ENCODE measurements at regions not wholly inside any gene's neighbourhood (a gene's known extent, or its start where the extent isn't known, plus 50 kb on each side); places are given as distances from the start of the nearest gene placed in this dataset.

DNA sequence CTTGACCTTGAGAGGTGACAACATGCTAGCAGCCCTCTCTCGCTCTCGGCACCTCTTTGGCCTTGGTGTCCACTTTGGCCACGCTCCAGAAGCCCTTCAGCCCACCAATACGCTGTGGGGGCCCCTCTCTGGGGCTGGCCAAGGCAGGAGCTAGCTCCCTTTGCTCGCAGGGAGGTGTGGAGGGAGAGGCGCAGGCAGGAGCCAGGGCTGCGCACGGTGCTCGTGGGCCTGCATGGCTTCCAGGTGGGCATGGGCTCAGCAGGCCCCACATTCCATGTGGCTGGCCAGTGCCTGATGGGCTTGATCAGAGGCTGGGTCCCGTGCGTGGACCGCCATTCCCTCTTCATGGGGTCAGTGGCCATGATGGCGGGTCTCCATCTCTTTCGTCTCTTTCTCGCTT is 1237.0 kb upstream of the USP15 start:
- TF ChIP-seq, protein P1, sequence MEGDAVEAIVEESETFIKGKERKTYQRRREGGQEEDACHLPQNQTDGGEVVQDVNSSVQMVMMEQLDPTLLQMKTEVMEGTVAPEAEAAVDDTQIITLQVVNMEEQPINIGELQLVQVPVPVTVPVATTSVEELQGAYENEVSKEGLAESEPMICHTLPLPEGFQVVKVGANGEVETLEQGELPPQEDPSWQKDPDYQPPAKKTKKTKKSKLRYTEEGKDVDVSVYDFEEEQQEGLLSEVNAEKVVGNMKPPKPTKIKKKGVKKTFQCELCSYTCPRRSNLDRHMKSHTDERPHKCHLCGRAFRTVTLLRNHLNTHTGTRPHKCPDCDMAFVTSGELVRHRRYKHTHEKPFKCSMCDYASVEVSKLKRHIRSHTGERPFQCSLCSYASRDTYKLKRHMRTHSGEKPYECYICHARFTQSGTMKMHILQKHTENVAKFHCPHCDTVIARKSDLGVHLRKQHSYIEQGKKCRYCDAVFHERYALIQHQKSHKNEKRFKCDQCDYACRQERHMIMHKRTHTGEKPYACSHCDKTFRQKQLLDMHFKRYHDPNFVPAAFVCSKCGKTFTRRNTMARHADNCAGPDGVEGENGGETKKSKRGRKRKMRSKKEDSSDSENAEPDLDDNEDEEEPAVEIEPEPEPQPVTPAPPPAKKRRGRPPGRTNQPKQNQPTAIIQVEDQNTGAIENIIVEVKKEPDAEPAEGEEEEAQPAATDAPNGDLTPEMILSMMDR (IDR thresholded peaks at IDR 0.05), result no peak
- no peak for TF ChIP-seq POLR2A (IDR thresholded peaks at IDR 0.05)

Measured in right lobe of liver (tissue), 4 donors.